ENCODE measurements at regions not wholly inside any gene's neighbourhood (a gene's known extent, or its start where the extent isn't known, plus 50 kb on each side); places are given as distances from the start of the nearest gene placed in this dataset.

DNA sequence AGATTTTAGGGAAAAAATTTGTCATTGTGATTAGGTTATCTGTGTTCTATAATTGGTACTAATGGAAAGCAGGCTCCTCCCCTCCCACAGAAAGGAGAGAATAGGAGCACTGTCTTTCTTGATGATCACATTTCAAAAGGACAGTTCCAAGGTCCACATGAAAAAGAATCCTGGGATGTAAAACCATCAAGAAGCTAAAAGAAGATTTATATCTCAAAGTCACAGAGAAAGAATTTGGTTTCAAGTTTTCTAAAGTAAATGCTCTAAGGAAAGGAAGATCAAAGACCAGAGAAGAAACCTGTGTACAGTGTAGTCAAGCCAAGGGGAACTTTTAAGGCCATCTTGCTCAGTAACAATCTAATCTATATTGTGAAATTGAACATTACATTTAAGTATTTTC lies 652.7 kb upstream of the HS3ST5 start:
- TF ChIP-seq, protein P1, sequence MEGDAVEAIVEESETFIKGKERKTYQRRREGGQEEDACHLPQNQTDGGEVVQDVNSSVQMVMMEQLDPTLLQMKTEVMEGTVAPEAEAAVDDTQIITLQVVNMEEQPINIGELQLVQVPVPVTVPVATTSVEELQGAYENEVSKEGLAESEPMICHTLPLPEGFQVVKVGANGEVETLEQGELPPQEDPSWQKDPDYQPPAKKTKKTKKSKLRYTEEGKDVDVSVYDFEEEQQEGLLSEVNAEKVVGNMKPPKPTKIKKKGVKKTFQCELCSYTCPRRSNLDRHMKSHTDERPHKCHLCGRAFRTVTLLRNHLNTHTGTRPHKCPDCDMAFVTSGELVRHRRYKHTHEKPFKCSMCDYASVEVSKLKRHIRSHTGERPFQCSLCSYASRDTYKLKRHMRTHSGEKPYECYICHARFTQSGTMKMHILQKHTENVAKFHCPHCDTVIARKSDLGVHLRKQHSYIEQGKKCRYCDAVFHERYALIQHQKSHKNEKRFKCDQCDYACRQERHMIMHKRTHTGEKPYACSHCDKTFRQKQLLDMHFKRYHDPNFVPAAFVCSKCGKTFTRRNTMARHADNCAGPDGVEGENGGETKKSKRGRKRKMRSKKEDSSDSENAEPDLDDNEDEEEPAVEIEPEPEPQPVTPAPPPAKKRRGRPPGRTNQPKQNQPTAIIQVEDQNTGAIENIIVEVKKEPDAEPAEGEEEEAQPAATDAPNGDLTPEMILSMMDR (IDR thresholded peaks at IDR 0.05 in 8 of 11, conservative IDR thresholded peaks at IDR 0.05 in 3 of 11) = no peak
- no peak for TF ChIP-seq POLR2A (IDR thresholded peaks at IDR 0.05)
